ENCODE measurements at regions not wholly inside any gene's neighbourhood (a gene's known extent, or its start where the extent isn't known, plus 50 kb on each side); places are given as distances from the start of the nearest gene placed in this dataset.

DNA sequence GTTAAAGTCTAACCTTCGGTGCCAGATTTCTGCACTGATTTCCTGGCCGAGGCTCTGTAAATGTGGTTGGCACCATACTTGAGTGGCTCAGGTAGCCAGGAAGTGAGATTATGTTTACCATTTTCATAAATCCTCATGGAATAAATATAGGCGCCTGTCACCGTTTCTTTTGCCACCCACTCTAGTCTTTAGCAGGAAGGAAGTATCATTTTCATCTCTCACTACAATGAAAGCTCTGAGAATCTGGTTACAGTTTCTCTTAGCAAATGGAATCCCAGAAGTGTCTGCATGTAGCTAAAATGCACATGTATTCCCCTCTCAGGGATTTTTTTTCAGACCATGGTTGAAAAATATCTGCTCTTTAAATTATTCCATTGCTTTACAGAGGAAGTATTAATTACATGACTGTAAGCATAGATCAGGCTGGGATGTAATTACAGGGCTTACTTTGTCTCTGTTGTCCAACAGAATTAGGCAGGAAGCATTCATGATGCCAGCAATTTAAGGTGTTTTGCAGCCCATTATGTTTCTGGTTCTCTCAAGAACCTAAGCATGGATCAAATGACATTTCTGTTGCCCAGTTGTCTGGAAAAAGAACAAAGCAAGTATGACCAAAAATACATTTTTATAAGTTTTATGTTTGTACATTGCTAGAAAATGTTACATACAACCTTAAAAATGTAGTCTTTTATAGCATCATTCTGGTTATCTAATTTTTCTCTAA, 221.7 kb upstream of the SPRY2 start:
- Mint-ChIP-seq H3K27ac (ENCODE audit: low read depth, unreplicated experiment) (no peak overlapping the region), H3K4me1 (ENCODE audit: insufficient read depth, unreplicated experiment) (peaks cover 6% of the 10 kb centered on the region), H3K9me3 (ENCODE audit: unreplicated experiment) (peaks cover 5% of the 10 kb centered on the region), H3K36me3 (ENCODE audit: insufficient read depth, unreplicated experiment) (no peaks in the 10 kb centered on the region), H3K4me3 (ENCODE audit: unreplicated experiment) (no peak overlapping the region), H3K27me3 (ENCODE audit: insufficient read depth, unreplicated experiment) (no peaks in the 10 kb centered on the region)
- ChIA-PET POLR2A (interaction anchor here (0.7 to 1.0 kb wide), 2 partner anchors 11 to 40 kb away, joined by 3 read pairs; no protein-coding TSS in a partner anchor), CTCF (no interaction called here)
- intact Hi-C loops (cut with micrococcal nuclease), result no loop called here
- BruUV-seq (replicated peaks), result no TSS peak
- DNase-seq (ENCODE audit: unreplicated experiment), result no peak
- TF ChIP-seq, protein P1, sequence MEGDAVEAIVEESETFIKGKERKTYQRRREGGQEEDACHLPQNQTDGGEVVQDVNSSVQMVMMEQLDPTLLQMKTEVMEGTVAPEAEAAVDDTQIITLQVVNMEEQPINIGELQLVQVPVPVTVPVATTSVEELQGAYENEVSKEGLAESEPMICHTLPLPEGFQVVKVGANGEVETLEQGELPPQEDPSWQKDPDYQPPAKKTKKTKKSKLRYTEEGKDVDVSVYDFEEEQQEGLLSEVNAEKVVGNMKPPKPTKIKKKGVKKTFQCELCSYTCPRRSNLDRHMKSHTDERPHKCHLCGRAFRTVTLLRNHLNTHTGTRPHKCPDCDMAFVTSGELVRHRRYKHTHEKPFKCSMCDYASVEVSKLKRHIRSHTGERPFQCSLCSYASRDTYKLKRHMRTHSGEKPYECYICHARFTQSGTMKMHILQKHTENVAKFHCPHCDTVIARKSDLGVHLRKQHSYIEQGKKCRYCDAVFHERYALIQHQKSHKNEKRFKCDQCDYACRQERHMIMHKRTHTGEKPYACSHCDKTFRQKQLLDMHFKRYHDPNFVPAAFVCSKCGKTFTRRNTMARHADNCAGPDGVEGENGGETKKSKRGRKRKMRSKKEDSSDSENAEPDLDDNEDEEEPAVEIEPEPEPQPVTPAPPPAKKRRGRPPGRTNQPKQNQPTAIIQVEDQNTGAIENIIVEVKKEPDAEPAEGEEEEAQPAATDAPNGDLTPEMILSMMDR (IDR thresholded peaks at IDR 0.05; ENCODE audit: unreplicated experiment), result no peak

DNA sequence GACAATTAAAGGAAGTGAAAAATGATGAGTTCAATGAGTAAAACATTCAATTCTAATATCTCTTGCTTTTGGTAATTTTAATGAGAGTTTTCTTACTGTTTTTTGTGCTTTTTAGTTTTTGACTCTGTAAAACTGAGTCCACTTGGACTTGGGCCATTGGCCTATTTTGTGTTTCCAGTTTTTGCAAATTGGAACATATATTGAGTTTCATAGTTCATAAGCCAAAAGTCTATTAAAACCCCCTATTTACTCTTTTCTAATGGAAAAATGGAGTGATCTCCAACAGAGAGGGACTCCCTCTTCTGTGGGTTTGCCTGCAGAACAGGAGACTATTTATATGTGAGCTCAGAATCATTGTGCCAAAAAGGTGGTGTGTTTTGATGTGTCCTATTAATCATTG, 219.7 kb upstream of the SPRY2 start:
- POLR2A ChIA-PET, result no interaction called here
- CTCF ChIA-PET, result interaction anchor here (0.5 to 0.6 kb wide), 2 partner anchors 104 to 904 kb away, joined by 3 to 6 read pairs; no protein-coding TSS in a partner anchor
- H3K9me3 Mint-ChIP-seq (ENCODE audit: unreplicated experiment), result peaks cover 5% of the 10 kb centered on the region
- no peaks in the 10 kb centered on the region for H3K27me3 Mint-ChIP-seq (ENCODE audit: insufficient read depth, unreplicated experiment)
- no peaks in the 10 kb centered on the region for H3K36me3 Mint-ChIP-seq (ENCODE audit: insufficient read depth, unreplicated experiment)
- DNase-seq (ENCODE audit: unreplicated experiment), result no peak
- intact Hi-C loops (cut with micrococcal nuclease), result no loop called here
- BruUV-seq (replicated peaks), result no TSS peak
- TF ChIP-seq, protein P1 (IDR thresholded peaks at IDR 0.05; ENCODE audit: unreplicated experiment), result no peak
- H3K4me3 Mint-ChIP-seq (ENCODE audit: unreplicated experiment), result no peak overlapping the region
- peaks cover 13% of the 10 kb centered on the region for H3K4me1 Mint-ChIP-seq (ENCODE audit: insufficient read depth, unreplicated experiment)
- H3K27ac Mint-ChIP-seq (ENCODE audit: low read depth, unreplicated experiment), result no peak overlapping the region

DNA sequence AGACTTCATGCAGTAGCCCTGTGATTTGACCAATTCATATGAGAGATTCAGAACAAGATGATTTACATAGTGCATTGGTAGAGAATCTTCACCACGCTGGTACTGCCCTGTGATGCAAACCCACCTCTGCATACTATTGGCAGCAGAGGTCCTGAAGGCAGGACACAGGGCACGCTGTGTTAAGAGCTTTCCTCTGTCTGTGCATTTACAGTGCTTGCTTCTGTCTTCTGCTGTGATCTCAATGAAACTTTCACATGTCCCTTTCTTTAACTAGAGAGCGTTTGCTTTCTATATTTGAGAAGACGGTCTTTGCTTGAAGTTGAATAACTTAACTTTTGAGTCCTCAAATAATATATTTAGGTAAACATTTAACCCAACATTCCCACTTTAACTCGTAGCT, 219.0 kb upstream of the SPRY2 start:
- Mint-ChIP-seq H3K27ac (ENCODE audit: low read depth, unreplicated experiment) (no peak overlapping the region), H3K9me3 (ENCODE audit: unreplicated experiment) (peaks cover 5% of the 10 kb centered on the region), H3K27me3 (ENCODE audit: insufficient read depth, unreplicated experiment) (no peaks in the 10 kb centered on the region), H3K36me3 (ENCODE audit: insufficient read depth, unreplicated experiment) (no peaks in the 10 kb centered on the region), H3K4me3 (ENCODE audit: unreplicated experiment) (no peak overlapping the region), H3K4me1 (ENCODE audit: insufficient read depth, unreplicated experiment) (peaks cover 14% of the 10 kb centered on the region)
- DNase-seq (ENCODE audit: unreplicated experiment), result no peak
- CTCF ChIA-PET, result interaction anchor here (0.5 to 0.6 kb wide), 2 partner anchors 103 to 903 kb away, joined by 3 to 6 read pairs; no protein-coding TSS in a partner anchor
- intact Hi-C loops (cut with micrococcal nuclease), result no loop called here
- POLR2A ChIA-PET, result no interaction called here
- BruUV-seq (replicated peaks), result no TSS peak
- TF ChIP-seq, protein P1 (IDR thresholded peaks at IDR 0.05; ENCODE audit: unreplicated experiment), result no peak

DNA sequence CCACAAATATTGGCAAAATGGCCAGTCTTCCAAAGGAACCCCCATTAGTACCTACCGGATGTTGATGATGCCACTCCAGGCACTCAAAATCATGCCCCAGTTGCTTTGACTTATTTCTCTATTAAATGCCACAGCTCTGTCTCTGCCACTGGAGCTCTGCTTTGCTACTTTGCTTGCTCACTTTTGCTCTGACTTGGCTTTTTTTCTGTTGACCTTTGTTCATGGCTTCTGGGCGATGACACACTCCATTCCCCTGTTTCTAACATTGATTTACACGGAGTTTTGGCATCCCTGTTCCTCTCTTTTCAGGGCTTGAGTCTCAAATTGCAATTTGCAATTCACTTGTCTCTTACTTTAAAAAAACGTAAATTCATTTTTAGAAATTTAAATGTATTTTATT, 217.1 kb upstream of the SPRY2 start:
- no peaks in the 10 kb centered on the region for H3K36me3 Mint-ChIP-seq (ENCODE audit: insufficient read depth, unreplicated experiment)
- intact Hi-C loops (cut with micrococcal nuclease), result no loop called here
- H3K27ac Mint-ChIP-seq (ENCODE audit: low read depth, unreplicated experiment), result no peak overlapping the region
- TF ChIP-seq, protein P1 (IDR thresholded peaks at IDR 0.05; ENCODE audit: unreplicated experiment), result no peak
- peaks cover 19% of the 10 kb centered on the region for H3K4me1 Mint-ChIP-seq (ENCODE audit: insufficient read depth, unreplicated experiment)
- no TSS peak for BruUV-seq (replicated peaks)
- ChIA-PET POLR2A (interaction anchor here (0.7 kb wide), 2 partner anchors 15 to 16 kb away, joined by 3 read pairs; no protein-coding TSS in a partner anchor), CTCF (interaction anchor here (0.7 kb wide), 1 partner anchor 810 kb away, joined by 4 read pairs; no protein-coding TSS in a partner anchor)
- peaks cover 5% of the 10 kb centered on the region for H3K9me3 Mint-ChIP-seq (ENCODE audit: unreplicated experiment)
- H3K4me3 Mint-ChIP-seq (ENCODE audit: unreplicated experiment), result no peak overlapping the region
- H3K27me3 Mint-ChIP-seq (ENCODE audit: insufficient read depth, unreplicated experiment), result no peaks in the 10 kb centered on the region
- DNase-seq (ENCODE audit: unreplicated experiment), result peak; percentile 15
